ENCODE measurements at regions not wholly inside any gene's neighbourhood (a gene's known extent, or its start where the extent isn't known, plus 50 kb on each side); places are given as distances from the start of the nearest gene placed in this dataset.

DNA sequence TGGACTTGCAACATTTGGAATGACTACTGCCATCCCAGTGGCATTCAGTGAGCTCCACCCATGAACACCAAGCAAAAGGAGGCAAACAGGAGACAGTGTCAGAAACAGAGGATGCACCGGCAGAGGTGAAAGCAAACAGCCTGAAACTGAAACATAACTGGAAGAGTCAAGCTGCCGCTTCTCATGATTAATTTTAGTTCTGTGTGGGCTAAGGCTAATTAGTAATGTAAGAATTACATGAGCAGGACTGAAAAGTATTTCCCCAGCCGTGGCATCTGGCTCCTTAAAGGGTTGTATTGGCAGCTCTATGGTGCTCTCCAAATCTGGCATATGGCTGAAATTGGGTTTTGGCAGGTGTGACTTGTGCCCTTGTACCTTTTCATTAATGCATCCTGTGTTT, 1108.1 kb downstream of the TSN start:
- TF ChIP-seq MYC (IDR thresholded peaks at IDR 0.05; ENCODE audit: low read depth, low read length): no peak
- H3K4me3 ChIP-seq (ENCODE audit: low read depth, low read length): no peak overlapping the region
- DNase-seq (ENCODE audit: low read depth): no peak

GRCh38 chr2:122864728-122865127, 1109.3 kb downstream of the TSN start:
- DNase-seq (ENCODE audit: low read depth): no peak
- TF ChIP-seq MAX (IDR thresholded peaks at IDR 0.05; ENCODE audit: low read depth, low read length) (no peak), POLR2A (IDR thresholded peaks at IDR 0.05; ENCODE audit: extremely low read depth, insufficient read length) (no peak), CTCF (IDR thresholded peaks at IDR 0.05; ENCODE audit: low read depth, low read length) (no peak), MYC (IDR thresholded peaks at IDR 0.05; ENCODE audit: low read depth, low read length) (no peak)

GRCh38 chr2:122866095-122866494, 1110.6 kb downstream of the TSN start:
- H3K4me3 ChIP-seq (ENCODE audit: low read depth, low read length): no peak overlapping the region
- DNase-seq (ENCODE audit: low read depth): no peak
- no peak for TF ChIP-seq MYC (IDR thresholded peaks at IDR 0.05; ENCODE audit: low read depth, low read length)
- no peak for TF ChIP-seq POLR2A (IDR thresholded peaks at IDR 0.05; ENCODE audit: extremely low read depth, insufficient read length)
- TF ChIP-seq CTCF (IDR thresholded peaks at IDR 0.05; ENCODE audit: low read depth, low read length): no peak
- TF ChIP-seq MAX (IDR thresholded peaks at IDR 0.05; ENCODE audit: low read depth, low read length): no peak

More at GRCh38 chr2:122864728-122865127, 1109.3 kb downstream of the TSN start:
- no peak overlapping the region for H3K4me3 ChIP-seq (ENCODE audit: low read depth, low read length)

DNA sequence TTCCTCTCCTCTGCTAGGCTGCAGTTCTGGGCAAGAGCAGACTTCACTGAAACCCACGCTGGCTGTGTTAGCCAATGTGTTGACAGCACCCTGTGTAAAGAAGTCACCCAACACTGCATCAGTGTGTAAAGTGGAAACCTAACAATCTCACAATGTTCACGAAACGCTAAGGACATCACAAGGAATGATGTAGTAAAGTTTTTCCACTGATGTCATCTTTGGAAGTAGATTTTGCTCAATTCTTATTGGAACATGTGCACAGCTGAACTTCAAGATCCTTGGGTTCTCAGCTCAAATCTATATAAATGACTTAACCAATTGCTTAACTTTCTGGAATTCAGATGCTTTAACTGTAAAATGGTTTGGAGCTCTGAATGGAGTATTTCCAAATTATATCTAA, 1112.5 kb downstream of the TSN start:
- no peak overlapping the region for H3K4me3 ChIP-seq (ENCODE audit: low read depth, low read length)
- no peak for DNase-seq (ENCODE audit: low read depth)
- TF ChIP-seq MAX (IDR thresholded peaks at IDR 0.05; ENCODE audit: low read depth, low read length): no peak
- TF ChIP-seq MYC (IDR thresholded peaks at IDR 0.05; ENCODE audit: low read depth, low read length): no peak
- no peak for TF ChIP-seq POLR2A (IDR thresholded peaks at IDR 0.05; ENCODE audit: extremely low read depth, insufficient read length)
- no peak for TF ChIP-seq CTCF (IDR thresholded peaks at IDR 0.05; ENCODE audit: low read depth, low read length)

DNA sequence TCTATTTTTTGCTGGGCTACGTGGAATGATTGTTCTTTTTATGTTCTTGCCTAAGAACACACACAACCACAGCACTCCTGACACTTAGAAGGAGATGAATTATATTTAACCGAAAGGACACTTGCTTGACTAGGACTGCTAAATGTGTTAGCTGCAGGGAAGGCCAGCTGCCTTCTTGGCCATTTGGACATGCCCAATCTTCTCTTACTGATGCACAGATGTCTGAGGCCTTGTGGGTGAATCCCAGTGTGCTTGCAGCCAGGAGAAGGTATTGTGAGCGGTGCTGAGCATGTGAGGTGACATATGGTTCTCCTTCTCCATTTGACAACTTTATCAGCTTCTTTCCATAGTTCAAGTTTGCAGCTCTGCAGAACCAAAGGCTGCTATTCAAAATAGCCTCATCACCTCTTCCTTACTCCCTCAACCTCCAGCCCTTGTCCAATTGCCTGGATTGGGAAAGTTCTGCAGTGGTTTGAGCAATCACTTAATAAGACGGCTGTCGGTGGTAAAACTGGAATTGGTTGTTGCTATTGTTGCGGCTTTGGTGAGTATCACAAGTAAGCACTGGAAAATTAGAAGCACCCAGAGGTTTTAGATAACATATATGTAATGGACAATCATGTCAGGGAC, 1113.3 kb downstream of the TSN start:
- DNase-seq (ENCODE audit: low read depth): no peak
- no peak for TF ChIP-seq CTCF (IDR thresholded peaks at IDR 0.05; ENCODE audit: low read depth, low read length)
- TF ChIP-seq MYC (IDR thresholded peaks at IDR 0.05; ENCODE audit: low read depth, low read length): no peak
- no peak for TF ChIP-seq POLR2A (IDR thresholded peaks at IDR 0.05; ENCODE audit: extremely low read depth, insufficient read length)
- no peak overlapping the region for H3K4me3 ChIP-seq (ENCODE audit: low read depth, low read length)

GRCh38 chr2:122873951-122874350, 1118.5 kb downstream of the TSN start:
- TF ChIP-seq MYC (IDR thresholded peaks at IDR 0.05; ENCODE audit: low read depth, low read length) (no peak), POLR2A (IDR thresholded peaks at IDR 0.05; ENCODE audit: extremely low read depth, insufficient read length) (no peak), CTCF (IDR thresholded peaks at IDR 0.05; ENCODE audit: low read depth, low read length) (no peak), MAX (IDR thresholded peaks at IDR 0.05; ENCODE audit: low read depth, low read length) (no peak)
- DNase-seq (ENCODE audit: low read depth): no peak
- H3K4me3 ChIP-seq (ENCODE audit: low read depth, low read length): no peak overlapping the region
